Erythroblast (primary cell): ENCODE measurements at regions not wholly inside any gene's neighbourhood (a gene's known extent, or its start where the extent isn't known, plus 50 kb on each side); places are given as distances from the start of the nearest gene placed in this dataset.

ENCODE experiments used
- GATA1 ChIP-seq: IDR thresholded peaks from 2 replicates; pipeline ENCODE4 v1.6.1; 2011; ENCODE audit warnings: low read depth, mild to moderate bottlenecking, control low read depth, low read length, moderate library complexity
- POLR2A ChIP-seq: IDR thresholded peaks from 2 replicates; pipeline ENCODE4 v1.6.1; 2011; ENCODE audit warnings: mild to moderate bottlenecking, low read length

DNA sequence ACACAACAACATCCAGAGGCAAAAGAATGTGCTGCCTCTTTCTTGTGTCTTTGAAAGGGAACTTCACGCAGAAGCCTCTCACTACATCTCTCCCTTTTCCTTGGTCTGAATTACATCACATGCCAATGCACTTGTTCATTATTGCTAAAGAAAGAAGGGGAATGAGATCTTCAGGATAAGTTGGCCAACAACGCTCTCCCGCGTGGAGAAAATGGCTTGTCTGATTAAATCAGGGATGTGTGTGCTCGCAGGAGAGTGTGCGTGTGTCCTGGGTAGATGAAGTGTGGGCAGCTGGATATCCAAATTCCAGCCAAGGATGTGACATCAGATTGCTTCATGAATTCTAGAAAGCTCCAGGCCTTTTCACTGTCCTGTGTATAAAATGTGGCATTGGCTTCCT, 541.6 kb upstream of the FZD8 start:
- TF ChIP-seq POLR2A, result no peak
- TF ChIP-seq GATA1, result no peak
